ENCODE measurements at regions not wholly inside any gene's neighbourhood (a gene's known extent, or its start where the extent isn't known, plus 50 kb on each side); places are given as distances from the start of the nearest gene placed in this dataset.

GRCh38 chr2:104757056-104757455 is 96.9 kb upstream of the POU3F3 start:
- WGBS, 2 donors: 90 to 92% methylated on average over 5 of the region's 5 CpGs
- peaks cover 0 to 38% (median 16%) of the 10 kb centered on the region in 7 donors for H3K27me3 ChIP-seq

GRCh38 chr2:104758199-104758620 is 95.7 kb upstream of the POU3F3 start:
- WGBS, 2 donors: 17% methylated on average over 9 of the region's 9 CpGs
- no peak overlapping the region for H3K27ac ChIP-seq
- H3K9me3 ChIP-seq: no peaks in the 10 kb centered on the region
- peaks cover 0 to 35% (median 16%) of the 10 kb centered on the region in 7 donors for H3K27me3 ChIP-seq
- DNase-seq: no peak
- no peak for ATAC-seq
- H3K4me3 ChIP-seq: no peak overlapping the region
- TF ChIP-seq CTCF (IDR thresholded peaks at IDR 0.05): no peak
- H3K4me1 ChIP-seq: no peaks in the 10 kb centered on the region
- intact Hi-C loops (cut with DNase I): no loop called here
- no peaks in the 10 kb centered on the region for H3K36me3 ChIP-seq

More at GRCh38 chr2:104757056-104757455, 96.9 kb upstream of the POU3F3 start:
- DNase-seq (no peak), ATAC-seq (no peak)
- intact Hi-C loops (cut with DNase I): no loop called here
- no peak for TF ChIP-seq CTCF (IDR thresholded peaks at IDR 0.05)
- H3K27ac ChIP-seq: no peak overlapping the region
- H3K4me1 ChIP-seq: no peaks in the 10 kb centered on the region
- H3K36me3 ChIP-seq: no peaks in the 10 kb centered on the region
- H3K4me3 ChIP-seq: no peak overlapping the region
- H3K9me3 ChIP-seq: no peaks in the 10 kb centered on the region

- ATAC-seq: no peak
- intact Hi-C loops (cut with DNase I): no loop called here
- 87% methylated on average over 8 of the region's 8 CpGs for WGBS, 2 donors
- Histone ChIP-seq H3K27ac (no peak overlapping the region), H3K9me3 (no peaks in the 10 kb centered on the region), H3K4me3 (no peak overlapping the region), H3K27me3 (peaks cover 0 to 8% (median 3%) of the 10 kb centered on the region in 7 donors), H3K36me3 (no peaks in the 10 kb centered on the region), H3K4me1 (no peaks in the 10 kb centered on the region)
- DNase-seq: no peak
- no peak for TF ChIP-seq CTCF (IDR thresholded peaks at IDR 0.05)
Measured at GRCh38 chr2:104762031-104762430, 91.9 kb upstream of the POU3F3 start.

GRCh38 chr2:104766683-104767082 is 87.2 kb upstream of the POU3F3 start:
- peaks cover 0 to 8% (median 0%) of the 10 kb centered on the region in 9 donors for H3K4me1 ChIP-seq
- H3K27ac ChIP-seq: no peak overlapping the region
- DNase-seq (no peak), ATAC-seq (no peak)
- 38 to 39% methylated on average over 10 of the region's 10 CpGs for WGBS, 2 donors
- H3K36me3 ChIP-seq: no peaks in the 10 kb centered on the region
- peaks cover 0 to 4% (median 0%) of the 10 kb centered on the region in 7 donors for H3K27me3 ChIP-seq
- peaks cover 0 to 17% (median 4%) of the 10 kb centered on the region in 11 donors for H3K9me3 ChIP-seq
- intact Hi-C loops (cut with DNase I): no loop called here
- no peak for TF ChIP-seq CTCF (IDR thresholded peaks at IDR 0.05)
- no peak overlapping the region for H3K4me3 ChIP-seq

Measured in heart right ventricle (tissue), 16 donors.